HG02870 (cell line): ENCODE measurements at regions not wholly inside any gene's neighbourhood (a gene's known extent, or its start where the extent isn't known, plus 50 kb on each side); places are given as distances from the start of the nearest gene placed in this dataset.
"Not testable (repeated sequence)": the region's sequence is repeated elsewhere in the genome, so short reads cannot be mapped to it uniquely, and the experiment has no call there.

Experiments
- ATAC-seq: cut with Tn5 transposase; IDR thresholded peaks from one replicate; pipeline ENCODE4 v1.9.1; 2021; ENCODE audit warnings: mild to moderate bottlenecking, moderate library complexity; ENCODE audit not compliant: unreplicated experiment

GRCh38 chr2:190742431-190742830, 93.5 kb downstream of the NAB1 start:
- no peak for ATAC-seq

- no peak for ATAC-seq
These were observed 95.2 kb downstream of the NAB1 start for GRCh38 chr2:190744041-190744440.

- ATAC-seq = no peak
These were observed 98.3 kb downstream of the NAB1 start for GRCh38 chr2:190746971-190747761.

- ATAC-seq = no peak
These were observed 100.1 kb downstream of the NAB1 start for GRCh38 chr2:190748966-190749365.

GRCh38 chr2:190755772-190756415, 107.0 kb downstream of the NAB1 start:
- no peak for ATAC-seq

GRCh38 chr2:190759749-190760213, 110.9 kb downstream of the NAB1 start:
- no peak for ATAC-seq

- not testable (repeated sequence) for ATAC-seq
These were observed 111.7 kb downstream of the NAB1 start for GRCh38 chr2:190760353-190761150.

- not testable (repeated sequence) for ATAC-seq
These were observed 112.3 kb downstream of the NAB1 start for GRCh38 chr2:190761216-190761615.

- no peak for ATAC-seq
These were observed 113.7 kb downstream of the NAB1 start for GRCh38 chr2:190762566-190762965.

GRCh38 chr2:190763100-190763499, 114.2 kb downstream of the NAB1 start:
- ATAC-seq = no peak

- ATAC-seq = peak; percentile 92
These were observed 115.1 kb downstream of the NAB1 start for GRCh38 chr2:190763901-190764514.

GRCh38 chr2:190765386-190766173, 115.0 kb upstream of the GLS start:
- no peak for ATAC-seq

GRCh38 chr2:190766174-190766572, 114.4 kb upstream of the GLS start:
- ATAC-seq = no peak

GRCh38 chr2:190766595-190766994, 114.0 kb upstream of the GLS start:
- no peak for ATAC-seq

GRCh38 chr2:190767821-190768220, 112.8 kb upstream of the GLS start:
- no peak for ATAC-seq

GRCh38 chr2:190769258-190769657, 111.4 kb upstream of the GLS start:
- no peak for ATAC-seq

GRCh38 chr2:190771726-190772125, 108.9 kb upstream of the GLS start:
- ATAC-seq = no peak

GRCh38 chr2:190780594-190780993, 100.0 kb upstream of the GLS start:
- ATAC-seq = no peak

- ATAC-seq = no peak
These were observed 98.9 kb upstream of the GLS start for GRCh38 chr2:190781604-190782198.

GRCh38 chr2:190782264-190782663, 98.4 kb upstream of the GLS start:
- no peak for ATAC-seq
